Activated CD4-positive, alpha-beta T cell treated with anti-CD3 and anti-CD28 coated beads for 1 hour (primary cell): ENCODE measurements at regions not wholly inside any gene's neighbourhood (a gene's known extent, or its start where the extent isn't known, plus 50 kb on each side); places are given as distances from the start of the nearest gene placed in this dataset.
"Not testable (repeated sequence)": the region's sequence is repeated elsewhere in the genome, so short reads cannot be mapped to it uniquely, and the experiment has no call there.

Experiments
- DNase-seq: peaks from one replicate; pipeline ENCODE4 v3.0.0-alpha.2; 2020

GRCh38 chr9:33740958-33741357 lies 54.4 kb upstream of the PRSS3 start:
- not testable (repeated sequence) for DNase-seq

DNA sequence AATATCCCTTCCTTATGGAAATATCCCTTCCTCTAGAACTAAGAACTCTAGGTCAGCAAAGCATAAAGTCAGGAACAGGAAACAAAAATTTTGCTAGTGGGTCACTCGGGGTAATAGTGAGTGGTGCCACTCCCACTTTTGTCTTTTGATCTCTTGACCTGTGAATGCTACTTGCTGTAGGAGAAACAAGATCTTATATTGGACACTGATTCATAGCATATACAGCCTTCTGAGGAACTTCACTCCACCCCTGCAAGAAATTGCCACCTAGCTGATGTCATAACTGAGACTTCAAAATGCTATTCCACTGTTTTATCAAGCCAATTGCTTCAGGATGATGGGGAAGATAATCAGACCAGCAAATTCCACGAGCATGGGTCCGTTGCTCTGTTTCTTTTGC lies 53.3 kb upstream of the PRSS3 start:
- no peak for DNase-seq

GRCh38 chr9:33742519-33742918 lies 52.8 kb upstream of the PRSS3 start:
- DNase-seq: no peak
